IMR-90 (cell line): ENCODE measurements at regions not wholly inside any gene's neighbourhood (a gene's known extent, or its start where the extent isn't known, plus 50 kb on each side); places are given as distances from the start of the nearest gene placed in this dataset.

Experiments used
- ATAC-seq: fragments of 200-7000 bp; cut with Tn5 transposase; 2 replicates; pipeline ENCODE4 v1.9.1; 2020; ENCODE audit warnings: low read depth, mild to moderate bottlenecking, moderate library complexity
- BruUV-seq: library from RNA; stranded (reverse); fragments of 400-500 nt; replicated peaks from 2 replicates; lab custom pipeline; 2021; lab: Mats Ljungman, UMichigan
- CTCF ChIA-PET: fragments of 300-600 bp; formaldehyde crosslinking; extraction: SDS; loops from one replicate; lab custom pipeline; 2021; ENCODE audit warnings: antibody characterized with exemption; lab: Yijun Ruan, JAX
- POLR2A ChIA-PET: fragments of 300-600 bp; sonication (Branson Sonifier 250); formaldehyde crosslinking; loops from one replicate; lab custom pipeline; 2022; ENCODE audit warnings: antibody characterized with exemption; ENCODE audit not compliant: unreplicated experiment; lab: Charles Lee
- DNase-seq: peaks from one replicate; pipeline ENCODE4 v3.0.0; 2013
- H2AFZ ChIP-seq: replicated peaks from 2 replicates; pipeline ENCODE3; 2013; ENCODE audit warnings: low read length, mild to moderate bottlenecking; ENCODE audit not compliant: poor library complexity
- H2AK5ac ChIP-seq: 2 replicates; pipeline ENCODE4 v1.6.1; 2013; ENCODE audit warnings: low read depth, low read length, inconsistent platforms
- H2AK9ac ChIP-seq: replicated peaks from 2 replicates; pipeline ENCODE3; 2013; ENCODE audit warnings: mild to moderate bottlenecking, low read depth, low read length, moderate library complexity; ENCODE audit not compliant: poor library complexity
- H2BK120ac ChIP-seq: 2 replicates; pipeline ENCODE4 v1.6.1; 2013; ENCODE audit warnings: low read depth, low read length, inconsistent platforms
- H2BK15ac ChIP-seq: 3 replicates; pipeline ENCODE4 v1.6.1; 2013; ENCODE audit warnings: low read depth, low read length, inconsistent platforms
- H2BK20ac ChIP-seq: 2 replicates; pipeline ENCODE4 v1.6.1; 2013; ENCODE audit warnings: low read depth, mild to moderate bottlenecking, inconsistent platforms, low read length, moderate library complexity
- H2BK5ac ChIP-seq: 2 replicates; pipeline ENCODE4 v1.6.1; 2013; ENCODE audit warnings: mild to moderate bottlenecking, low read depth, low read length, inconsistent platforms; ENCODE audit not compliant: poor library complexity, severe bottlenecking
- H3K14ac ChIP-seq: replicated peaks from 2 replicates; pipeline ENCODE4 v1.6.1; 2013; ENCODE audit warnings: low read depth, low read length, inconsistent platforms
- H3K18ac ChIP-seq: 2 replicates; pipeline ENCODE4 v1.6.1; 2013; ENCODE audit warnings: low read depth, low read length, control low read depth
- H3K23ac ChIP-seq: 2 replicates; pipeline ENCODE4 v1.6.1; 2013; ENCODE audit warnings: low read depth, low read length, inconsistent platforms
- H3K27ac ChIP-seq: 2 replicates; pipeline ENCODE4 v1.5.1; 2013; ENCODE audit warnings: mild to moderate bottlenecking, control low read depth, low read length; ENCODE audit not compliant: insufficient read depth
- H3K27me3 ChIP-seq: 2 replicates; pipeline ENCODE4 v1.6.1; 2013; ENCODE audit warnings: low read length; ENCODE audit not compliant: control insufficient read depth, insufficient read depth
- H3K36me3 ChIP-seq: 2 replicates; pipeline ENCODE4 v1.6.1; 2013; ENCODE audit warnings: low read length, mixed read lengths; ENCODE audit not compliant: control insufficient read depth, insufficient read depth
- H3K4ac ChIP-seq: 2 replicates; pipeline ENCODE4 v1.6.1; 2013; ENCODE audit warnings: low read depth, low read length, inconsistent platforms
- H3K4me1 ChIP-seq: 2 replicates; pipeline ENCODE4 v1.6.1; 2013; ENCODE audit warnings: low read length, mixed read lengths; ENCODE audit not compliant: control insufficient read depth, insufficient read depth
- H3K4me2 ChIP-seq: 2 replicates; pipeline ENCODE4 v1.6.1; 2013; ENCODE audit warnings: low read depth, mild to moderate bottlenecking, control low read depth, low read length, moderate library complexity
- H3K4me3 ChIP-seq: 2 replicates; pipeline ENCODE4 v1.5.1; 2013; ENCODE audit warnings: low read depth, mild to moderate bottlenecking, control low read depth, low read length, moderate library complexity; ENCODE audit not compliant: insufficient read depth
- H3K56ac ChIP-seq: 2 replicates; pipeline ENCODE4 v1.6.1; 2013; ENCODE audit warnings: low read length, inconsistent platforms; ENCODE audit not compliant: insufficient read depth; ENCODE audit errors: extremely low read depth
- H3K79me1 ChIP-seq, 2 experiments: 2 replicates each; pipeline ENCODE4 v1.6.1; 2013; ENCODE audit warnings: low read length in 2 of 2, inconsistent platforms in 1 of 2, low read depth in 1 of 2
- H3K9ac ChIP-seq: 2 replicates; pipeline ENCODE4 v1.6.1; 2013; ENCODE audit warnings: low read depth, low read length, control low read depth
- H3K9me1 ChIP-seq: 2 replicates; pipeline ENCODE4 v1.6.1; 2013; ENCODE audit warnings: low read length, inconsistent platforms; ENCODE audit not compliant: insufficient read depth
- H3K9me3 ChIP-seq: 2 replicates; pipeline ENCODE4 v1.6.1; 2013; ENCODE audit warnings: low read length; ENCODE audit not compliant: control insufficient read depth, insufficient read depth
- H4K20me1 ChIP-seq: 2 replicates; pipeline ENCODE4 v1.6.1; 2013; ENCODE audit warnings: low read length, inconsistent platforms; ENCODE audit not compliant: insufficient read depth
- H4K5ac ChIP-seq: 2 replicates; pipeline ENCODE4 v1.6.1; 2013; ENCODE audit warnings: mild to moderate bottlenecking, low read depth, low read length, control low read depth
- H4K8ac ChIP-seq, 2 experiments: 2 replicates each; pipeline ENCODE4 v1.6.1; 2013; ENCODE audit warnings: low read depth in 2 of 2, low read length in 2 of 2, control low read depth in 1 of 2, inconsistent platforms in 1 of 2
- H4K91ac ChIP-seq: 2 replicates; pipeline ENCODE4 v1.6.1; 2013; ENCODE audit warnings: low read depth, low read length, inconsistent platforms; ENCODE audit not compliant: insufficient read depth
- BHLHE40 ChIP-seq: fragments of 150-350 bp; IDR thresholded peaks from 2 replicates; pipeline ENCODE4 v1.6.1; 2016; ENCODE audit warnings: mild to moderate bottlenecking, low read depth, low read length
- CEBPB ChIP-seq: IDR thresholded peaks from 2 replicates; pipeline ENCODE4 v1.6.1; 2012; ENCODE audit warnings: low read depth, low read length, improper control_type of control experiment
- MAFK ChIP-seq: IDR thresholded peaks from 2 replicates; pipeline ENCODE4 v1.6.1; 2012; ENCODE audit warnings: low read depth, low read length, improper control_type of control experiment
- RCOR1 ChIP-seq: IDR thresholded peaks from 2 replicates; pipeline ENCODE4 v1.6.1; 2012; ENCODE audit warnings: mild to moderate bottlenecking, low read length, improper control_type of control experiment; ENCODE audit not compliant: insufficient replicate concordance
- RFX5 ChIP-seq: IDR thresholded peaks from 2 replicates; pipeline ENCODE4 v1.8.0; 2012; ENCODE audit warnings: low read depth, mild to moderate bottlenecking, low read length, moderate library complexity
- SMC3 ChIP-seq: fragments of 150-350 bp; IDR thresholded peaks from 2 replicates; pipeline ENCODE4 v1.6.1; 2016; ENCODE audit warnings: low read depth, mild to moderate bottlenecking, antibody characterized with exemption, low read length, moderate library complexity
- WGBS, 2 experiments: methylation state at CpG; one replicate each; pipeline versions ENCODE4 v1.1.5 to v1.1.7; 2013; ENCODE audit warnings: missing lambda C conversion rate in 2 of 2; ENCODE audit not compliant: insufficient read length in 1 of 2; ENCODE audit errors: extremely low coverage in 2 of 2; 5-methylcytosine and 5-hydroxymethylcytosine counted together
- dilution Hi-C: fragments of 300-500 bp; cut with HindIII; formaldehyde crosslinking; loops from one replicate; pipeline ENCODE4 v1.14.3; 2018; ENCODE audit warnings: low sequenced_read_pairs; ENCODE audit not compliant: unreplicated experiment
- in situ Hi-C: fragments of 300-500 bp; cut with MboI; formaldehyde crosslinking; loops from 3 replicates; pipeline ENCODE4 v1.14.3; 2019; ENCODE audit warnings: low sequenced_read_pairs, inconsistent platforms, mixed read lengths
- intact Hi-C: fragments of 100-400 bp; cut with micrococcal nuclease; formaldehyde crosslinking; loops from 2 replicates; pipeline ENCODE4 v1.10.0; 2022

DNA sequence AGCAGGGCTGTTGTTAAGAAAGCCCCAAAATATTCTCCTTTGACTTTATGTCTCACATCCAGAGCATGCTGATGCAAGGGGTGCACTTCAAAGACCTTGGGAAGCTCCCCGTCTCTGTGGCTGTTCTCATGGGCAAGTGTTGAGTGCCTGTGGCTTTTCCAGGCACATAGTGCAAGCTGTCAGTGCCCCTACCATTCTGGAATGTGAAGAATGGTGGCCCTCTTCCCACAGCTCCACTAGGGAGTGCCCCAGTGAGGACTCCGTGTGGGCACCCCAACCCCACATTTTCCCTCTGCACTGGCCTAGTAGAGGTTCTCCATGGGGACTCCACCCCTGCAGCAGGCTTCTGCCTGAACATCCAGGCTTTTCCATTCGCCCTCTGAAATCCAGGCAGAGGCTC lies 673.7 kb downstream of the HTR1B start:
- Histone ChIP-seq H2BK20ac (no peak overlapping the region), H3K9me3 (no peaks in the 10 kb centered on the region; the same call in 1 of the 2 replicates), H4K91ac (no peak overlapping the region), H3K56ac (no peak overlapping the region), H3K36me3 (no peaks in the 10 kb centered on the region), H4K8ac (no peak overlapping the region), H3K79me1 (no peaks in the 10 kb centered on the region), H3K9ac (no peak overlapping the region), H2AK9ac (no peak overlapping the region), H2AK5ac (no peak overlapping the region), H2BK5ac (no peak overlapping the region), H3K18ac (no peak overlapping the region), H3K23ac (no peak overlapping the region), H3K27ac (no peak overlapping the region), H4K5ac (no peak overlapping the region), H3K4me1 (no peaks in the 10 kb centered on the region), H3K27me3 (no peaks in the 10 kb centered on the region), H3K14ac (no peak overlapping the region), H2BK120ac (no peak overlapping the region), H2AFZ (no peak overlapping the region), H3K4me2 (no peak overlapping the region), H3K9me1 (no peaks in the 10 kb centered on the region), H3K4me3 (no peak overlapping the region), H4K20me1 (no peaks in the 10 kb centered on the region), H2BK15ac (no peak overlapping the region), H3K4ac (no peak overlapping the region)
- BruUV-seq, result no TSS peak
- dilution Hi-C loops, result no loop called here
- CTCF ChIA-PET, result no interaction called here
- WGBS, 2 experiments, result 0% methylated on average over 1 of the region's 3 CpGs; no CpG with 5 or more reads in 1 of the 2 experiments
- no peak for ATAC-seq
- intact Hi-C loops, result no loop called here
- DNase-seq, result no peak
- POLR2A ChIA-PET, result no interaction called here
- in situ Hi-C loops, result no loop called here
- TF ChIP-seq RFX5 (no peak), CEBPB (no peak), BHLHE40 (no peak), RCOR1 (no peak), SMC3 (no peak), MAFK (no peak)
